ENCODE measurements at regions not wholly inside any gene's neighbourhood (a gene's known extent, or its start where the extent isn't known, plus 50 kb on each side); places are given as distances from the start of the nearest gene placed in this dataset.

DNA sequence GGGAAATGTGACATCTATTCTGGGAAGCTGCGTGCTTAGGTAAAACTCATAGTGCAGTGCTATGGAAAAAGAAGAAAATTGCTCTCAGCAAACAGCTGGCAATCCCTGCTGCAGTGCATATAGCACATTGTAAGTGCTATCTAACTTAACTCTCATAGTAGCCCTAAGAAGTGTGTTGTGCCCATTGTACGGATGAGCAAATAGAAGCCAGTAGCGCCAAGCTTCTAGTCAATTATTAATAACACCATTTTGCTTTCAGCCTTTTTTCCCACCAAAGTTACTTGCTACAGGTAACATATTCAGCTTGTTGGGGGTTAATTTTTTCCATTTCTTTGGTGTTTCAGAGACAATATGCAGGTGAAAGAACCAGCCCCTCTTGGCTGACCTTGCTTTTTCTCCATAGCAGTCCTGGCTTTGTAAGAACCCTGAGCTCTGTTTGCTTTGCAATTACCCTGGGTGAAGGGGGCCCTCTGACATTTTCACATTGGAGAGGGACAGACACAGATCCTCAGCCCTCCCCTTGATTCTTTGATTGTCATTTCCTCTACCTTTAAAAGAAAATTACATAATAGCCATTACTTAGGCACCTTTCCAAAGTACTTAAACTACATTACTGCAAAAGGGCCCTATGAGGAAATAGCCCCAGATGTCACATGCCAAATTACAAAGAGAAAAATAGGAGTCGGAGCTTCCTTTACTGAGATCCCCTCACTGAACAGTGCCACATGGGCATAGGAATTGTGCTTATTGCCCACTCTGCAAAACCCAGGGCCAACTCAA, 576.2 kb upstream of the TBX3 start:
- DNase-seq (ENCODE audit: low read depth): no peak

DNA sequence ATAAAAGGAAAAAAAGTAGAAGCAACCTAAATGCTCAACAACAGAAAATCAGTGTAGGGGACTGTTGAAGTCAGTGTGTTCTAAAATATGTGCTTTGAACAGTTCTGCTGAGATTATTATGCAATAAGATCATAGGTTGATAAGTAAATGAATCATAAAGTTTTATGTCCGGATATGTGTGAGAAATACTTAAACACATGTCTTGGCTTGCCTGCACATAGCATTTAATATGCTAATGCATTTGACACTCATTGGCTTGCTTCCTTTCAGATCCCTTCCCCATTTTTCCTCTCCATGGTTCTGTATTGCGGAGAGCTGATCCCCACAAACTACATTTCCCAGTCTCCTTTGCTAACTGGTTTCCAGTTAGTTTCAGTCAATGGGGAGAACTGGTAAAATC, 573.8 kb upstream of the TBX3 start:
- no peak for DNase-seq (ENCODE audit: low read depth)

GRCh38 chr12:115255962-115256361, 572.0 kb upstream of the TBX3 start:
- no peak for DNase-seq (ENCODE audit: low read depth)

DNA sequence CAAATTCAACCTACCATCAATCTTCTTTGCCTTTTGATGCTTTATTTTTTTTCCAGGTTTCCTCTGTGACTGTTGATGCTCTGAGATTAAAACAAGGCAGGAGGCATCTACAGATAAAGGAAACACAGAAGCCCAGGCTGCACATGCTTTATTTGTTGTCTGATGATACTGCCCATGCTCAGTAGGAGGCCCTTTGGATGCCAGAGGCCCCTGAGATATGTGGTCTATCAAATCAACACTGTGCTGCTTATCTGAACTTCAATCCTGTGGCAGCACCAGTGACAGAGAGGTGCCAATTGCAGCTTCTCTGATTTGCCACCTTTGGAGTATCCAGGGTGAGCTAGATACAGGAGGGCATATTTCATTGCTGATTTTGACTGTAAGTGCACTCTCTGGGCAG, 571.3 kb upstream of the TBX3 start:
- no peak for DNase-seq (ENCODE audit: low read depth)

DNA sequence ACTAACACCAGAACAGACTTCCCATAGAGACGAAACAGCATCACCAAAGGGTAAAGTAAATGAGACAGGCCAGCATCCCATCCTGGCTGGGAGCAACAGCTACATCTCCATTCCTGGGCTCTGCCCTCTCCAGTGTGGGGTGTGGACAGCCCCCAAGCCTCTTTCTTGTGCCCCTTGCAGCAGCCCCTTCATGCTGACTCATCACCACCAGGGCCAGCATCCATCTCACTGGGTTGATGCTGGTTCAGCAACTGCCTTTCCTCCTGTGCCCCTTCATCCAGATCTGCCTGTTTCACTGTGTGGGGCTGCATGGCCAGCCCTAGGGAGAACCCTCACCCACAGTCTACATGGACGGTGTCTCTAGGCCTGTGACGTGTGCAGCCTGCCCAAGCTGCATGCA, 569.1 kb upstream of the TBX3 start:
- DNase-seq (ENCODE audit: low read depth): no peak

DNA sequence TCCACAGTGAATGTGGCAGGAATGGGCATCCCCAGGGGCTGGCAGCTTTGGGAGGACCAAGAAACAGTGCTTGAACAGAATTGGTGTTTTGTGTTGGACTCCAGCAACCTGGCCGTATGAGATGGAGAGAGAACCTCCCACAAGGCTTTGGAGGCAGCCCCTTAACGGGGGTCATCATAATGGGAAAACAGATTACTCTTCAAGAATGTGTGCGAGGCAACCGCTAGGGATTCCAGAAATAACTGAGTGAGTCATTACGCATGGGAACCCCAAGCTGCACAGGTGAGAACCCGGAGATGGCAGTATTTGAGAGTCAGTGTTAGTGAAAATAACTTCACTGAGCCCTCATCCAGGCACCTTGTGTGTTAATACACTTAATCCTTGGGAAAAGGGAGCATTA, 567.8 kb upstream of the TBX3 start:
- no peak for DNase-seq (ENCODE audit: low read depth)

- no peak for DNase-seq (ENCODE audit: low read depth)
Observed at GRCh38 chr12:115249671-115250278, 565.8 kb upstream of the TBX3 start.

DNA sequence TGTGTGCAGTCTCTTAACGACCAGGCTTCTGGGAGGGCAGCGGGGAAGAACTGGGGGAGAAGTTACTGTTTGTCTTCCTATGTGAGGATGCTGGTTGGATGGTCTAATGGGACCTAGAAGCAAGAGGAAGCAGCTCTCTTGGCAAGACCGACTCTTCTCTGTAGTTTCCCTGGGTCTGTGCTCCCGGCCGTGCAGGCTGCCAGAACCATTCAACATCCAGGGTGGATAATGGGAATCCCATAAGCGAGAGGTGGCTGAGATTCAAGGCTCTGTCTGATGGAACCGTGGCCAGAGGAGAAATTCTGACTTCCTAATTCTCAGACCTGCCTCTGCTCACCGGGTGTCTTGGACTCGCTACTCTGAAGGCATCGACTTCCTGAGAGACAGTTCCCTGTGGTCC, 561.0 kb upstream of the TBX3 start:
- no peak for DNase-seq (ENCODE audit: low read depth)

DNA sequence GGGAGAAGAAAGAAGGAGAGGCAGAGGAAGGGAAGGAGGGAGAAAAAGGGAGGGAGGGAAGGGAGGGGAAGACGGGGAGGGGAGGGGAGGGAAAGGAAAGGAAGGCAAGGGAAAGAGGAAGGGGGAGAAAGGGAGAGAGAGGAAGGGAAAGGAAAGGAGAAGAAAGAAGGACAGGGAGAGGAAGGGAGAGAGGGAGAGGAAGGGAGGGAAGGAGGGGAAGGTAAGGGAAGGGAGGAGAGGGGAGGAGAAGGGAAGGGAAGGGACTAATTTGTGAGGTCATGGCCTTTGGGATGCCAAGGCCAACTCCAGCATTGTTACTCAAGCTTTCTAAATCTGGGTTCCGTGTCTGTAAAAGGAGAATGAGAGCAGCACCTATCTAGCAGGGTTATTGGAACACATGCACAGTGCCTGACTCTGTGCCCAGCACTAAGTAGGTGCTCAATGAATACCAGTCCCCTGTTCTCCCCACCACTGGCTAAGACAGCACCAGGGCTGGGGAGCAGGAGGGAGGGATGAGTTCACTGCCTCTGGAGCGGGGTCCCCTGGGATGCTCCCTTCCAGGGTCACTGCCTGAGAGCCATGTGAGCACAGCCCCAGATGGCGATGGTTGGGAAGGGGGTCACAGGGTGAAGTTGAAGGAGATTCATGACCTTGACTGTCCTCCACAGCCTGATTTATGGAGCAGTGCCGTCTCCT, 560.1 kb upstream of the TBX3 start:
- no peak for DNase-seq (ENCODE audit: low read depth)

GRCh38 chr12:115240251-115240650, 556.3 kb upstream of the TBX3 start:
- DNase-seq (ENCODE audit: low read depth): no peak

DNA sequence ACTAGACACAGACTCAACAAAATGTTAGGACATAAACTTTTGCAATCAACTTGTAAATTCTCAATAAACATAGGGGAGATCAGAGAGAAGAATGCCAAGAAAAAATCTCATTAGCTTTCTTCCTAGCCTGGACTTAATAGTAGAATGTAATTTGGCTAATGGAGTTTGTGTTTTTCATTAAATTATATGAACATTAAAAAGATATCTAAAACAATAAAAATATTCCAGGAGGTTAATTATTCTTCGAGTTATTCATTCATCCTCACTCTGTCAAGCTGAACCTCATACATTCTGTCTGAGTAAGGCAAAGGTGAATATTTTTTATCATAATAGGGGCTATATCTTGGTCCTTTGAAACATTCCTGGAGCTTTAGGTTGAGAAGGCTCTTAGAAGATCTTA, 551.9 kb upstream of the TBX3 start:
- no peak for DNase-seq (ENCODE audit: low read depth)

GRCh38 chr12:115233891-115234543, 550.0 kb upstream of the TBX3 start:
- no peak for DNase-seq (ENCODE audit: low read depth)

- no peak for DNase-seq (ENCODE audit: low read depth)
Observed at GRCh38 chr12:115232455-115233156, 548.6 kb upstream of the TBX3 start.

DNA sequence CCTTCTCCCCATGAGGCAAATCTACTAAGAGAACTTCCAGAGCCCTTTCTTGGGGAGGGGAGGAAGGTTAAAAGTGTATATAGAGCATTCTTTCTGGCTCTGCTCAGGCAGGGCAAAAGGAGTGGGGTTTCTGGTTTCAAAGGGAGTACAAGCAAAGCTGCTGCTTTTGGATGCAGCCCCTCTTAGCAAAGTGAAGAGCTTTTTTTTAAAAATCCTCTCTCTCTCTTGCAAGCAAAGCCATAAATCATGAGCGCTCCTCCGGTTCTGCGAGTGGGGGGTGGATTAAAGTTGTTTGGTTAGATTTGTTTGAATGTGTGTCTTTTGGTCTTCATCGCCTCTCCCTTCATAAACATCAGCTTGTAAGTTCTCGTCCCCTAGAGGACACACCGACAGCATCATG, 546.6 kb upstream of the TBX3 start:
- no peak for DNase-seq (ENCODE audit: low read depth)

DNA sequence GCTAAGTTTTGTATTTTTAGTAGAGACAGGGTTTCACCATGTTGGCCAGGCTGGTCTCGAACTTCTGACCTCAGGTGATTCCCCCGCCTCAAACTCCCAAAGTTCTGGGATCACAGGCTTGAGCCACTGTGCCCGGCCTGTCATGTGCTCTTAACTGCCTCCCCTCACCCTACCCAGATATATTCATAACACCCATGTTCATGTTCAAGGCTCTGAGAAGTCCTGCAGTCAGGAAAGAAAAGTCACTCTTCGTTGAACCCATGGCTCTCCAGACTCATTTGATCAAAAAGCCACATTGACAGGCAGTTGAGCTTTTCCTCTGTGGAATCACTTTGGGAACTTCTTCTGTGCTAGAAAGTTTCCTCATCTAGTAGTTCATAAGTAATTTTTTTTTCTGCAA, 545.5 kb upstream of the TBX3 start:
- DNase-seq (ENCODE audit: low read depth): no peak

GRCh38 chr12:115228434-115228833, 544.5 kb upstream of the TBX3 start:
- DNase-seq (ENCODE audit: low read depth): no peak

DNA sequence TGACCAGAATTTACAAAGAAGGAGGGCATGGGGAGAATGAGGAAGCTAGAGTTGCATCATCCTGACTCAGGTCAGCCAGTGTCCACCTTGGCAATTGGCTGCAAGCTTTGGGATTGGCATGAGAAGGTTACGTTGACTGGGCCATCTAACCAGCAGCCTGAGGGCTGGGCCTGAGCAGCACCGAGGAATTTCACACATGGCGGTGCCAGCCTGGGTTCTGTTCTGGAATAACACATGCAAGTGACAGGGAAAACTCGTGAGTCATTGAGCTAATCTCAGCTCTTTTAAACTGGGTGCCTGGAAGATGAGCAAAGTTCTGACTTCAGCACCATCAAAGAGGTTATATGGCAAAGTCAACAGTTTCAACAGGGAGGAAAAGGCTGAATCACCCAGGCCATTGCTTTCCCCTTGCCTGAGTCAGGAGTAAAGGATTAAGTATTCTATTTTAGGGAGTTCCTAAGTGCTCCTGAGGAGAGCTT, 543.2 kb upstream of the TBX3 start:
- no peak for DNase-seq (ENCODE audit: low read depth)

- DNase-seq (ENCODE audit: low read depth): no peak
Observed at GRCh38 chr12:115225845-115226244, 541.9 kb upstream of the TBX3 start.

DNA sequence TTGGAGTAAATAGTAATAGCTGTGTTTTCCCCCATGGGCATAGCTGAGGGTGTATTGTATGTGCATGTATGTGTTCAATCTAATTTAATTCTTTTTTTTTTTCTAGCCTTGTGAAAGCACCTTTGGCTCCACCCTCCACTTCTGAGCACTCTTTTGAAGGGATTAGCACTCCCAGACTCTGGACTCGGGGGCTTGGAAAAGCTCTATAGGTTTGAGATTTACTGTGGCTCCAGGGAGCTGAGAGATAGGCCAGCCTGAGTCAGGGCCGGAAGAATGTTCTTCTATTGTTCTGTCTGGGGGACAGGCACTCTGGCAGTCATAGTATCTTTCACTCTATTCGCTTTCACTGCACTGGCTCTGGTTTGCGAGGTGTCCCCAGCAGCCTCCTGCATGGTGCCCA, 540.0 kb upstream of the TBX3 start:
- DNase-seq (ENCODE audit: low read depth): no peak

- DNase-seq (ENCODE audit: low read depth): no peak
Observed at GRCh38 chr12:115223322-115223721, 539.3 kb upstream of the TBX3 start.

- no peak for DNase-seq (ENCODE audit: low read depth)
Observed at GRCh38 chr12:115222220-115222619, 538.2 kb upstream of the TBX3 start.

GRCh38 chr12:115216301-115216700, 532.3 kb upstream of the TBX3 start:
- DNase-seq (ENCODE audit: low read depth): no peak

All from CMK (cell line).